OCI-LY1 (cell line): ENCODE measurements at regions not wholly inside any gene's neighbourhood (a gene's known extent, or its start where the extent isn't known, plus 50 kb on each side); places are given as distances from the start of the nearest gene placed in this dataset.

ENCODE experiments used
- H2AFZ ChIP-seq: fragments of 200-600 bp; sonication (generic), shearing (Covaris generic); 2 replicates; pipeline ENCODE4 v1.6.0; 2014; ENCODE audit warnings: antibody characterized with exemption, mild to moderate bottlenecking, low read length
- H3F3A ChIP-seq: fragments of 200-600 bp; sonication (generic), shearing (Covaris generic); 2 replicates; pipeline ENCODE4 v1.6.0; 2014; ENCODE audit warnings: mild to moderate bottlenecking, antibody characterized with exemption, low read length, moderate library complexity; ENCODE audit not compliant: insufficient read depth
- H3K27ac ChIP-seq: fragments of 200-600 bp; sonication (generic); 2 replicates; pipeline ENCODE4 v1.5.1; 2014; ENCODE audit warnings: low read length, mixed run types, mild to moderate bottlenecking, low read depth; ENCODE audit not compliant: poor library complexity, severe bottlenecking
- H3K27me3 ChIP-seq: fragments of 200-600 bp; sonication (generic); 2 replicates; pipeline ENCODE4 v1.6.0; 2014; ENCODE audit warnings: antibody characterized with exemption, mild to moderate bottlenecking, low read length, moderate library complexity; ENCODE audit not compliant: insufficient read depth
- H3K36me3 ChIP-seq: fragments of 200-600 bp; sonication (generic); 2 replicates; pipeline ENCODE4 v1.6.1; 2014; ENCODE audit warnings: mild to moderate bottlenecking, antibody characterized with exemption, low read length, moderate library complexity, mixed read lengths; ENCODE audit not compliant: insufficient read depth
- H3K4me1 ChIP-seq: fragments of 200-600 bp; sonication (generic); 2 replicates; pipeline ENCODE4 v1.5.1; 2014; ENCODE audit warnings: mild to moderate bottlenecking, low read length, moderate library complexity; ENCODE audit not compliant: insufficient read depth, severe bottlenecking
- H3K4me2 ChIP-seq: fragments of 200-600 bp; sonication (generic), shearing (Covaris generic); 2 replicates; pipeline ENCODE4 v1.6.1; 2014; ENCODE audit warnings: low read length
- H3K4me3 ChIP-seq: fragments of 200-600 bp; sonication (generic); 2 replicates; pipeline ENCODE4 v1.5.1; 2014; ENCODE audit warnings: low read length, low read depth, mild to moderate bottlenecking, mixed read lengths; ENCODE audit not compliant: poor library complexity, severe bottlenecking
- H3K79me2 ChIP-seq: fragments of 200-600 bp; shearing (Covaris generic); 2 replicates; pipeline ENCODE4 v1.6.1; 2016; ENCODE audit warnings: mixed run types, low read length, mixed read lengths; ENCODE audit not compliant: insufficient read depth
- H3K9ac ChIP-seq: fragments of 200-600 bp; sonication (generic), shearing (Covaris generic); 2 replicates; pipeline ENCODE4 v1.6.1; 2014; ENCODE audit warnings: mild to moderate bottlenecking, low read length, mixed read lengths
- H3K9me2 ChIP-seq: fragments of 200-600 bp; sonication (generic), shearing (Covaris generic); 2 replicates; pipeline ENCODE4 v1.6.1; 2014; ENCODE audit warnings: low read depth, mild to moderate bottlenecking, low read length, mixed read lengths
- H3K9me3 ChIP-seq: fragments of 200-600 bp; shearing (Covaris generic); 2 replicates; pipeline ENCODE4 v1.6.1; 2014; ENCODE audit warnings: low read length, mixed read lengths
- H4K20me1 ChIP-seq: fragments of 200-600 bp; sonication (generic), shearing (Covaris generic); 2 replicates; pipeline ENCODE4 v1.6.0; 2016; ENCODE audit warnings: mild to moderate bottlenecking, low read length; ENCODE audit not compliant: insufficient read depth
- EZH2 ChIP-seq: fragments of 200-600 bp; sonication (generic), shearing (Covaris generic); IDR thresholded peaks from 2 replicates; pipeline ENCODE4 v1.8.0; 2017; ENCODE audit warnings: borderline replicate concordance, mixed run types, mild to moderate bottlenecking, antibody characterized with exemption, low read length, moderate library complexity, mixed read lengths
- TF ChIP-seq, protein P1 (sequence below): fragments of 200-600 bp; sonication (generic), shearing (Covaris generic); IDR thresholded peaks from 2 replicates; pipeline ENCODE4 v1.5.1; 2017; ENCODE audit warnings: mild to moderate bottlenecking, antibody characterized with exemption, low read length, moderate library complexity, mixed read lengths

GRCh38 chr2:194494401-194494800 lies 1162.6 kb upstream of the SLC39A10 start:
- no peak overlapping the region for H3K4me2 ChIP-seq
- no peaks in the 10 kb centered on the region for H3K27me3 ChIP-seq
- H3K27ac ChIP-seq, result no peak overlapping the region
- H3K9me2 ChIP-seq, result no peaks in the 10 kb centered on the region
- H3K9me3 ChIP-seq, result no peaks in the 10 kb centered on the region
- H3K9ac ChIP-seq, result no peak overlapping the region
- H3K4me1 ChIP-seq, result no peaks in the 10 kb centered on the region
- H2AFZ ChIP-seq, result no peak overlapping the region
- H3K4me3 ChIP-seq, result no peak overlapping the region
- H3K36me3 ChIP-seq, result no peaks in the 10 kb centered on the region
- H3K79me2 ChIP-seq, result no peaks in the 10 kb centered on the region
- H4K20me1 ChIP-seq, result no peaks in the 10 kb centered on the region
- no peak for TF ChIP-seq EZH2
- TF ChIP-seq, protein P1, sequence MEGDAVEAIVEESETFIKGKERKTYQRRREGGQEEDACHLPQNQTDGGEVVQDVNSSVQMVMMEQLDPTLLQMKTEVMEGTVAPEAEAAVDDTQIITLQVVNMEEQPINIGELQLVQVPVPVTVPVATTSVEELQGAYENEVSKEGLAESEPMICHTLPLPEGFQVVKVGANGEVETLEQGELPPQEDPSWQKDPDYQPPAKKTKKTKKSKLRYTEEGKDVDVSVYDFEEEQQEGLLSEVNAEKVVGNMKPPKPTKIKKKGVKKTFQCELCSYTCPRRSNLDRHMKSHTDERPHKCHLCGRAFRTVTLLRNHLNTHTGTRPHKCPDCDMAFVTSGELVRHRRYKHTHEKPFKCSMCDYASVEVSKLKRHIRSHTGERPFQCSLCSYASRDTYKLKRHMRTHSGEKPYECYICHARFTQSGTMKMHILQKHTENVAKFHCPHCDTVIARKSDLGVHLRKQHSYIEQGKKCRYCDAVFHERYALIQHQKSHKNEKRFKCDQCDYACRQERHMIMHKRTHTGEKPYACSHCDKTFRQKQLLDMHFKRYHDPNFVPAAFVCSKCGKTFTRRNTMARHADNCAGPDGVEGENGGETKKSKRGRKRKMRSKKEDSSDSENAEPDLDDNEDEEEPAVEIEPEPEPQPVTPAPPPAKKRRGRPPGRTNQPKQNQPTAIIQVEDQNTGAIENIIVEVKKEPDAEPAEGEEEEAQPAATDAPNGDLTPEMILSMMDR, result no peak
- no peaks in the 10 kb centered on the region for H3F3A ChIP-seq

DNA sequence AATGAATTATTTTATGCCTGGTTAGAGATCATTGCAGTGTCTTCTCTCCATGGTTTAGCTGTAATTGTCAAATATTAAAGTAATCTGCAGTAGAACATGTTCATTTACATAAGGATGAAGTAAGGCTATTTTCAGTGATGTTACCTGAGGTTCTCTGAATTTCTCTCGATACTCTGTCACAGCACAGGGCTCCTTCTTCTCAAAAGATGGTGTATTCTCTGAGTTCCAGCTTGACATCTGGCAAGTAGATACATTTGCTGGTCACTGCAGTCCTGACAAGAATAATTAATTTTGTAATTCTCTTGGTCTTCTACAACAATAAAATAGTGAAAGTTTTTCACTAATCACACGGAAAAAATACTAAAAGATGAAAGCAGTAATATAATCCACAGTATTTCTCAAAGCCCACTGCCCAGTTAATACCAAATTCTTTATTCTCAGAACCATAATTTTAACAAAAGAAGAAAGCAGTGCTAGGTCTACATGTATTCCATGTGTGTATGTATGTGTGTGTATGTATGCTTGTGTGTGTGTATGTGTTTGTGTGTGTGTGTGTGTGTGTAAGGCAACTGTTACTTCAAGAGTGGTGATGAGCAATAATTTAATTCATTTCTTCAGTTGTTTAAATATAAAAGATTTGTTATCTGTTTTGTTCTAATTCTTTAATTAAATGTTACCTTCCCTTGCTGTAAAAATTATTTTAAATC lies 1165.5 kb upstream of the SLC39A10 start:
- Histone ChIP-seq H3K4me1 (no peaks in the 10 kb centered on the region), H4K20me1 (no peaks in the 10 kb centered on the region), H3K9ac (no peak overlapping the region), H3K9me2 (no peaks in the 10 kb centered on the region), H3F3A (no peaks in the 10 kb centered on the region), H2AFZ (no peak overlapping the region), H3K27ac (no peak overlapping the region), H3K9me3 (no peaks in the 10 kb centered on the region), H3K79me2 (no peaks in the 10 kb centered on the region), H3K36me3 (no peaks in the 10 kb centered on the region), H3K27me3 (no peaks in the 10 kb centered on the region), H3K4me2 (no peak overlapping the region), H3K4me3 (no peak overlapping the region)
- no peak for TF ChIP-seq EZH2
- TF ChIP-seq, protein P1, result no peak

GRCh38 chr2:194486326-194486725 lies 1170.7 kb upstream of the SLC39A10 start:
- Histone ChIP-seq H3K27me3 (no peaks in the 10 kb centered on the region), H3K4me1 (no peaks in the 10 kb centered on the region), H3K9me2 (no peaks in the 10 kb centered on the region), H3K9ac (no peak overlapping the region), H3K4me2 (no peak overlapping the region), H4K20me1 (no peaks in the 10 kb centered on the region), H3F3A (no peaks in the 10 kb centered on the region), H3K36me3 (no peaks in the 10 kb centered on the region), H3K4me3 (no peak overlapping the region), H2AFZ (no peak overlapping the region), H3K79me2 (no peaks in the 10 kb centered on the region), H3K9me3 (no peaks in the 10 kb centered on the region), H3K27ac (no peak overlapping the region)
- TF ChIP-seq, protein P1, result no peak
- no peak for TF ChIP-seq EZH2
